HepG2 (cell line): ENCODE measurements at regions not wholly inside any gene's neighbourhood (a gene's known extent, or its start where the extent isn't known, plus 50 kb on each side); places are given as distances from the start of the nearest gene placed in this dataset.

ENCODE experiments used
- GABPA ChIP-seq, 2 experiments: IDR thresholded peaks; 2 replicates each; pipeline ENCODE4 v1.6.1; 2011 to 2016; ENCODE audit warnings: low read depth in 2 of 2, low read length in 1 of 2, missing biosample characterization in 1 of 2, missing genetic modification characterization in 1 of 2
- NFE2L2 ChIP-seq: fragments of 150-350 bp; IDR thresholded peaks from 2 replicates; pipeline ENCODE4 v1.6.1; 2014; ENCODE audit warnings: low read length
- NPAS2 ChIP-seq: sonication (generic); formaldehyde crosslinking; IDR thresholded peaks from 2 replicates; pipeline ENCODE4 v1.8.0; 2022; ENCODE audit warnings: mild to moderate bottlenecking, missing genetic modification reagents, borderline replicate concordance
- ZC3H13 ChIP-seq: sonication (generic); formaldehyde crosslinking; IDR thresholded peaks from 2 replicates; pipeline ENCODE4 v1.8.1; 2023; ENCODE audit warnings: mild to moderate bottlenecking, missing genetic modification reagents, moderate library complexity
- ZMYM3 ChIP-seq: sonication (generic); formaldehyde crosslinking; IDR thresholded peaks from 2 replicates; pipeline ENCODE4 v1.5.1; 2020; ENCODE audit warnings: mild to moderate bottlenecking, missing genetic modification reagents
- ZNF207 ChIP-seq: fragments of 450-650 bp; IDR thresholded peaks from 2 replicates; pipeline ENCODE4 v1.6.1; 2016; ENCODE audit warnings: antibody characterized with exemption, borderline replicate concordance
- TF ChIP-seq, protein P1 (sequence below), 2 experiments: sonication (generic) in 1 of 2; formaldehyde crosslinking in 1 of 2; IDR thresholded peaks; 2 replicates each; pipeline versions ENCODE4 v1.4.0 to v1.6.1; 2016 to 2020; ENCODE audit warnings: borderline replicate concordance in 1 of 2, low read depth in 1 of 2, mild to moderate bottlenecking in 1 of 2, missing genetic modification reagents in 1 of 2
- TF ChIP-seq, protein P2 (sequence below): sonication (generic); formaldehyde crosslinking; IDR thresholded peaks from 2 replicates; pipeline ENCODE4 v1.8.1; 2023; ENCODE audit warnings: mild to moderate bottlenecking, missing genetic modification reagents
- TF ChIP-seq, protein P3 (sequence below): IDR thresholded peaks from 2 replicates; pipeline ENCODE4 v1.6.1; 2018; ENCODE audit warnings: missing genetic modification reagents

- TF ChIP-seq, protein P1, sequence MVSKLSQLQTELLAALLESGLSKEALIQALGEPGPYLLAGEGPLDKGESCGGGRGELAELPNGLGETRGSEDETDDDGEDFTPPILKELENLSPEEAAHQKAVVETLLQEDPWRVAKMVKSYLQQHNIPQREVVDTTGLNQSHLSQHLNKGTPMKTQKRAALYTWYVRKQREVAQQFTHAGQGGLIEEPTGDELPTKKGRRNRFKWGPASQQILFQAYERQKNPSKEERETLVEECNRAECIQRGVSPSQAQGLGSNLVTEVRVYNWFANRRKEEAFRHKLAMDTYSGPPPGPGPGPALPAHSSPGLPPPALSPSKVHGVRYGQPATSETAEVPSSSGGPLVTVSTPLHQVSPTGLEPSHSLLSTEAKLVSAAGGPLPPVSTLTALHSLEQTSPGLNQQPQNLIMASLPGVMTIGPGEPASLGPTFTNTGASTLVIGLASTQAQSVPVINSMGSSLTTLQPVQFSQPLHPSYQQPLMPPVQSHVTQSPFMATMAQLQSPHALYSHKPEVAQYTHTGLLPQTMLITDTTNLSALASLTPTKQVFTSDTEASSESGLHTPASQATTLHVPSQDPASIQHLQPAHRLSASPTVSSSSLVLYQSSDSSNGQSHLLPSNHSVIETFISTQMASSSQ (IDR thresholded peaks at IDR 0.05; ENCODE audit: low read depth): no peak
- TF ChIP-seq, protein P1 (CRISPR knock-in tag; IDR thresholded peaks at IDR 0.05; ENCODE audit: borderline replicate concordance): no peak
- TF ChIP-seq ZNF207 (no peak), ZMYM3 (CRISPR knock-in tag) (no peak), ZC3H13 (no peak), NFE2L2 (no peak), GABPA (IDR thresholded peaks at IDR 0.05; ENCODE audit: low read depth, low read length) (no peak), GABPA (CRISPR knock-in tag; IDR thresholded peaks at IDR 0.05; ENCODE audit: low read depth) (no peak), NPAS2 (CRISPR knock-in tag) (no peak)
- TF ChIP-seq, protein P2, sequence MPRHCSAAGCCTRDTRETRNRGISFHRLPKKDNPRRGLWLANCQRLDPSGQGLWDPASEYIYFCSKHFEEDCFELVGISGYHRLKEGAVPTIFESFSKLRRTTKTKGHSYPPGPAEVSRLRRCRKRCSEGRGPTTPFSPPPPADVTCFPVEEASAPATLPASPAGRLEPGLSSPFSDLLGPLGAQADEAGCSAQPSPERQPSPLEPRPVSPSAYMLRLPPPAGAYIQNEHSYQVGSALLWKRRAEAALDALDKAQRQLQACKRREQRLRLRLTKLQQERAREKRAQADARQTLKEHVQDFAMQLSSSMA (CRISPR knock-in tag): no peak
- TF ChIP-seq, protein P3, sequence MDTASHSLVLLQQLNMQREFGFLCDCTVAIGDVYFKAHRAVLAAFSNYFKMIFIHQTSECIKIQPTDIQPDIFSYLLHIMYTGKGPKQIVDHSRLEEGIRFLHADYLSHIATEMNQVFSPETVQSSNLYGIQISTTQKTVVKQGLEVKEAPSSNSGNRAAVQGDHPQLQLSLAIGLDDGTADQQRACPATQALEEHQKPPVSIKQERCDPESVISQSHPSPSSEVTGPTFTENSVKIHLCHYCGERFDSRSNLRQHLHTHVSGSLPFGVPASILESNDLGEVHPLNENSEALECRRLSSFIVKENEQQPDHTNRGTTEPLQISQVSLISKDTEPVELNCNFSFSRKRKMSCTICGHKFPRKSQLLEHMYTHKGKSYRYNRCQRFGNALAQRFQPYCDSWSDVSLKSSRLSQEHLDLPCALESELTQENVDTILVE (CRISPR knock-in tag): no peak
Observed at GRCh38 chr5:36441280-36441679, 139.6 kb upstream of the RANBP3L start (continued).
